ENCODE measurements at regions not wholly inside any gene's neighbourhood (a gene's known extent, or its start where the extent isn't known, plus 50 kb on each side); places are given as distances from the start of the nearest gene placed in this dataset.
A peak's percentile ranks its signal among the peaks of the same experiment; 100 is the strongest.

DNA sequence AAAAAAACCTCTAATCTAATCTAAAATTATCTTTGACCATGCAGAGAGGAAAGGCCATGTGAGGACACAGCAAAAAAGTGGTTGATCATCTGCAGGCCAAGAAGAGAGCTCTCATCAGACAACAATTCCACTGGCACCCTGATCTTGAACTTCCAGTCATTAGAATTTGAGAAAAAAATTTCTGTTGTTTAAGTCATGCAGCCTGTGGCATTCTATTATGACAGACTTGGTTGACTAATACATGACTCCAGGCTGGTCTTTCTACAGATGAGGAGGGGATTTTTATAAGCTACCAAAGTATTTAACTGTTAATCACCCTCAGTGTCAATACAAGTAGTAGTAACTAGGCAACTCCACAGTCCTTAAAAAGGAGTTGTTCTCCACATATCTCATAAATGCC lies 358.5 kb upstream of the RGMB start:
- no peak for DNase-seq

GRCh38 chr5:98415663-98416062 lies 357.8 kb upstream of the RGMB start:
- DNase-seq: no peak

- DNase-seq: no peak
Observed at GRCh38 chr5:98416541-98416940, 356.9 kb upstream of the RGMB start.

- no peak for DNase-seq
Observed at GRCh38 chr5:98419825-98420224, 353.6 kb upstream of the RGMB start.

- peak; percentile 43 for DNase-seq
Observed at GRCh38 chr5:98424681-98425450, 348.6 kb upstream of the RGMB start.

- no peak for DNase-seq
Observed at GRCh38 chr5:98425640-98426039, 347.8 kb upstream of the RGMB start.

GRCh38 chr5:98428806-98429205 lies 344.7 kb upstream of the RGMB start:
- DNase-seq: peak; percentile 48

- no peak for DNase-seq
Observed at GRCh38 chr5:98432378-98432777, 341.1 kb upstream of the RGMB start.

DNA sequence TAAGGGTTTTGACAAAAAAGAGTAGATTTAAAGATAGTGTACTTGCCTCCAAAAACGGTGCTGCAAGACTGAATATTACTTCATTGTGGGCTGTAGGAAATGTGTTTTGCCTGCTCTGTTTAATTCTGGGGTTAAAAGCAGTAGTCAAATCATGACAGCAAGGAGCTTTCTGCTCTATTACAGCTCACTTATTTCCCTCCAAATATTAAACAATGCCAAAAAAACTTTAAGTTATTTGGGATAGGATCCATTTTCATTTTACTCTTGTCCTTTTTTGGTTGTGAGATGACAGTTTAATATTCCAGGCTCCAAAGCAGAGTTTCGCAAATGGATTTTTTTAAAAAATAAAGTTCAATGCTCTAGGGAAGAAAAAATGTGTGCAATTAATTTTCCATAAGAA lies 340.4 kb upstream of the RGMB start:
- DNase-seq: no peak

DNA sequence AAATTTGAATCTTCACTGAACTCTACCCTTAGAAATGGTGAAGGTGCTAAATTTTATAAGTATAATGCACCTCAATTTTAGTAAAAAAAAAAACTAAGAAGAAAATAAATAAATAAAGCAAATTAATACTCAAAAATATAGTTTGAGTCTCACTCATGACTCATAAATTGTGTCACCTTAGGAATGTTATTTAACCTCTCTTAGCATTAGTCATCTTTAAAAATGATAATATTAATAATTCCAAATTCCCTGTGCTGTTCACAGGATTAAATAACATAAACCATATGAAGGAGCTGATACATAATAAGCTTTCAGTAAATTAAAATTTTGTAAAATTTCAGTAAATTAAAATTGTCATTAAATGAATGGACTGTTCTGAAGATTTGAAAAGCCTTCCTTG lies 339.8 kb upstream of the RGMB start:
- DNase-seq: no peak

- no peak for DNase-seq
Observed at GRCh38 chr5:98436667-98437066, 336.8 kb upstream of the RGMB start.

- no peak for DNase-seq
Observed at GRCh38 chr5:98442448-98442847, 331.0 kb upstream of the RGMB start.

DNA sequence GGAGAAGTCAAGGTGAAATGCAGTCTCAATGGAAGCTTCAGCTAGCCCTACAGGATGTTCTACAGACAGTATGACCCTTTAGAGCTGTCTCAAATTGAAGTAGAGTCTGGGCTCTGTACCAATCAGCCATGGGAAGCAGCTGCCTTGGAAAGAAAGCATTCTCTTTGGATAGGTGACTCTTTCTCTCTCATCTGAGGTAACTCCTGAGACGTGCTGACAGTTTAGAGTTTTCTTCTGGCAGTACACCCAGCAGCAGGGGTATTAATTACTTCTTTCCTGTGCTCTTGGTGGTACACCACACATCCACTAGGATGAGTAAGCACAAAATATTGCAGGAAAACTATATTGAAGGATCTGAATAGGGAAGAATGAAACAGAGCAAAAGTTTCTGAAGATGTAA lies 329.6 kb upstream of the RGMB start:
- no peak for DNase-seq

DNA sequence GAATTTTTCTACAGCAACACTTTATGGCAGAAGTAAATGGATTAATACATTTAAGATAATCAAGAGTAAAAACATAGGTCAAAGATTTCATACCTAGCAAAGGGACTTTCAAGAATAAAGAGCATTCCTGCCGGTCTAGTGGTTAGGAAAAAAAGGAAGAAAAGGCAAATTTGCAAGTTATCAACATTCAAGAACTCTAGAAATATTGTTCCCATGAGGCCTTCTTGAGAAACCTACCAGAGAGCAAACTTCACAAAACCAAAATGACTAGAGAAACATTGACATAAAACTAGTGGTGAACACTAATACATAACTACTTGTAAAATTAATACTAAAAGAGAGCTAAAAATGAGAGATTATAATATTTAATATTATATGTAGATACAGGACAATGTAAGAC lies 320.2 kb upstream of the RGMB start:
- DNase-seq: no peak

- DNase-seq: no peak
Observed at GRCh38 chr5:98454407-98454806, 319.1 kb upstream of the RGMB start.

GRCh38 chr5:98454904-98455303 lies 318.6 kb upstream of the RGMB start:
- no peak for DNase-seq

DNA sequence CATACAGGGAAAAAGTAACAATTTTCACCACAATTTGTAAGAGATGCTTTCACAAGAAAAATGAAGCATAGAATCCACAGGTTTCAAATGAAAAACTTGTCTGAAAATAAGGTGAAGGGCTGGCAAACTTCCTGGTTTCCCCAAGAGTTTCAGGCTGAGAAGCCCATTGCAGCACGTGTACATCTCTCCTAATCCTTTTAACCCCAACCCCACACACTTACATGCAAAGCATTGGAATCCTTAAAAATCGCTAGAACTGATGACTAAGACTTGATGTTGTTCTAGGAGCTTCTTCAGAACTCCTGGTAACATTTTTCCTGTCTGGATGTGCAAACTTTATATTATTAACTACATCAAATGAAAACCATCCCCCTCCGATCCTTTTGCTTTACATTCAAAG lies 317.8 kb upstream of the RGMB start:
- no peak for DNase-seq

- no peak for DNase-seq
Observed at GRCh38 chr5:98458004-98458403, 315.5 kb upstream of the RGMB start.

DNA sequence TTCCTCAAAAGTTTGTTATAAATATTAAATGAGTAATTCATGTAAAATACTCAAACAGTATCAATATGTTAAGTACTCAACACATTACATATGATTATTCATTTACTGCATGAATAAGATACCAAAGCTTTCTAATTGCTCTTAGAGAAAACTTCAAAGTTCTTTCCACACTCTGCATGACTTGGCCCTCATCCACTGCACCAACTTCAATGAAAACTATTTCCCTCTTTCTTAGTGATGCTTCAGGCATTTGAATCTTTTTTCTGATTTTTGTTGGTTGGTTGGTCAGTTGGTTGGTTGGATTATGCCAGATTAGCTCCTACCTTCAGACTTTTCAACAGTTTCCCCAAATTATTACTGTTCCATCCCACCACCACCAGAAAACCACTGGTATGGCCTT lies 314.7 kb upstream of the RGMB start:
- DNase-seq: no peak

- DNase-seq: no peak
Observed at GRCh38 chr5:98460536-98460935, 312.9 kb upstream of the RGMB start.

DNA sequence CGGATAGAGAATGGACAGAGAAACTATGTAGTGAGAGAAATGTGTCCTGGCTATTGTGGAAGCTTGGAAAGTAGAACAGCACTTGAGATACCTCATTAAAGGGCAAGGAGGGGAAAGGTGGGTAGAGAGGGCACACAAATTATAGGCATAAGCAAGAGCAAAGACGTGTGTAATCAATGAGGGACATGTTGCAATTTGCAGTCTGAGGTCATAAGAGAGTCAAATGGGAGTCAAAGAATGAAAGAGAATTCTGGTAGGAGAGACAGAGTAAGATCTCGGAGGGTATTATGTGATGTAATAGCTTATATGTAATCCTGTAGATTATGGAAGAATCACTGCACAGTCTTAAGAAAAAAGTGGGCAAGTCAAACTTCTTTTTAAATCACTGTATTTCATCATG lies 312.0 kb upstream of the RGMB start:
- no peak for DNase-seq

GRCh38 chr5:98463222-98463621 lies 310.2 kb upstream of the RGMB start:
- no peak for DNase-seq

- no peak for DNase-seq
Observed at GRCh38 chr5:98463676-98464075, 309.8 kb upstream of the RGMB start.

- DNase-seq: no peak
Observed at GRCh38 chr5:98464737-98465330, 308.6 kb upstream of the RGMB start.
